KMS-11 (cell line): ENCODE measurements at regions not wholly inside any gene's neighbourhood (a gene's known extent, or its start where the extent isn't known, plus 50 kb on each side); places are given as distances from the start of the nearest gene placed in this dataset.
"Not testable (repeated sequence)": the region's sequence is repeated elsewhere in the genome, so short reads cannot be mapped to it uniquely, and the experiment has no call there.

Source experiments
- H2AFZ ChIP-seq: fragments of 200-600 bp; sonication (generic); 2 replicates; pipeline ENCODE4 v1.6.1; 2016; ENCODE audit warnings: antibody characterized with exemption, mixed run types, low read depth
- H3K27ac ChIP-seq: fragments of 200-600 bp; sonication (generic); 2 replicates; pipeline ENCODE4 v1.6.1; 2016; ENCODE audit warnings: mild to moderate bottlenecking, mixed run types
- H3K27me3 ChIP-seq: fragments of 200-600 bp; sonication (generic); 2 replicates; pipeline ENCODE4 v1.6.1; 2017; ENCODE audit warnings: mild to moderate bottlenecking, low read depth, mixed run types, moderate library complexity; ENCODE audit not compliant: insufficient read depth
- H3K36me3 ChIP-seq: fragments of 200-600 bp; sonication (generic); 2 replicates; pipeline ENCODE4 v1.6.1; 2017; ENCODE audit warnings: mild to moderate bottlenecking, mixed run types; ENCODE audit not compliant: insufficient read depth
- H3K4me1 ChIP-seq: fragments of 200-600 bp; sonication (generic); 2 replicates; pipeline ENCODE4 v1.6.1; 2016; ENCODE audit warnings: mild to moderate bottlenecking, low read depth, mixed run types; ENCODE audit not compliant: poor library complexity, severe bottlenecking
- H3K4me2 ChIP-seq: fragments of 200-600 bp; sonication (generic); 2 replicates; pipeline ENCODE4 v1.7.0; 2016; ENCODE audit warnings: mild to moderate bottlenecking, mixed run types
- H3K4me3 ChIP-seq: fragments of 200-600 bp; sonication (generic); IDR thresholded peaks from 2 replicates; pipeline ENCODE4 v1.6.1; 2017; ENCODE audit warnings: low read depth, low read length, mixed read lengths; ENCODE audit not compliant: insufficient read depth
- H3K79me2 ChIP-seq: fragments of 200-600 bp; sonication (generic); 2 replicates; pipeline ENCODE4 v1.6.1; 2016; ENCODE audit warnings: low read depth, mixed run types; ENCODE audit not compliant: insufficient read depth
- H3K9ac ChIP-seq: fragments of 200-600 bp; sonication (generic); 2 replicates; pipeline ENCODE4 v1.6.1; 2016; ENCODE audit warnings: mild to moderate bottlenecking, mixed run types
- H4K20me1 ChIP-seq: fragments of 200-600 bp; sonication (generic); 2 replicates; pipeline ENCODE4 v1.6.1; 2016; ENCODE audit warnings: mild to moderate bottlenecking, mixed run types; ENCODE audit not compliant: insufficient read depth
- TF ChIP-seq, protein P1 (sequence below): fragments of 200-600 bp; sonication (generic); conservative IDR thresholded peaks from 2 replicates; pipeline ENCODE4 v1.6.1; 2017; ENCODE audit warnings: low read depth, mild to moderate bottlenecking, antibody characterized with exemption, low read length, moderate library complexity, mixed read lengths

DNA sequence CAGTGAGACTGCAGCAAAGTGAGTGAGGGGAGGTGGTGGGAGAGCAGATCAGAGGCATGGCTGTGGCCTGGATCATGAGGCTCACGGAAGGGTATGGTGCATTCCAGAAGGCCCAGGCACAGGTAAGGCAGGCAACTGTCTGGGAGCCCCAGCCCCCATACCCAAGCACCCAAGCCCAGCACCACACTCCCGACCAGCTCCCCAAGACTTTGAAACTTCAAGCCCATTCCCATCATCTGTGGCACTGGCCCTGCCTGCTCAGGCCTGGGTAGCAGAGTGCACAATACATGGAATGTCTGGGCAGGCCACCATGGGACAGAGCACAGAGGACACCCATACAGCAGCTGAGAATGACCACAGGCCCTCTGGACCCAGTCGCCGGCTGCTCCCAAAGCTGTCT, 202.6 kb upstream of the ARL4C start:
- Histone ChIP-seq H3K79me2 (no peaks in the 10 kb centered on the region), H3K4me2 (no peak overlapping the region), H4K20me1 (no peaks in the 10 kb centered on the region), H3K27ac (no peak overlapping the region), H3K9ac (no peak overlapping the region), H3K4me3 (no peak overlapping the region), H2AFZ (no peak overlapping the region), H3K4me1 (no peaks in the 10 kb centered on the region), H3K36me3 (no peaks in the 10 kb centered on the region), H3K27me3 (no peaks in the 10 kb centered on the region)
- TF ChIP-seq, protein P1, sequence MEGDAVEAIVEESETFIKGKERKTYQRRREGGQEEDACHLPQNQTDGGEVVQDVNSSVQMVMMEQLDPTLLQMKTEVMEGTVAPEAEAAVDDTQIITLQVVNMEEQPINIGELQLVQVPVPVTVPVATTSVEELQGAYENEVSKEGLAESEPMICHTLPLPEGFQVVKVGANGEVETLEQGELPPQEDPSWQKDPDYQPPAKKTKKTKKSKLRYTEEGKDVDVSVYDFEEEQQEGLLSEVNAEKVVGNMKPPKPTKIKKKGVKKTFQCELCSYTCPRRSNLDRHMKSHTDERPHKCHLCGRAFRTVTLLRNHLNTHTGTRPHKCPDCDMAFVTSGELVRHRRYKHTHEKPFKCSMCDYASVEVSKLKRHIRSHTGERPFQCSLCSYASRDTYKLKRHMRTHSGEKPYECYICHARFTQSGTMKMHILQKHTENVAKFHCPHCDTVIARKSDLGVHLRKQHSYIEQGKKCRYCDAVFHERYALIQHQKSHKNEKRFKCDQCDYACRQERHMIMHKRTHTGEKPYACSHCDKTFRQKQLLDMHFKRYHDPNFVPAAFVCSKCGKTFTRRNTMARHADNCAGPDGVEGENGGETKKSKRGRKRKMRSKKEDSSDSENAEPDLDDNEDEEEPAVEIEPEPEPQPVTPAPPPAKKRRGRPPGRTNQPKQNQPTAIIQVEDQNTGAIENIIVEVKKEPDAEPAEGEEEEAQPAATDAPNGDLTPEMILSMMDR = no peak

DNA sequence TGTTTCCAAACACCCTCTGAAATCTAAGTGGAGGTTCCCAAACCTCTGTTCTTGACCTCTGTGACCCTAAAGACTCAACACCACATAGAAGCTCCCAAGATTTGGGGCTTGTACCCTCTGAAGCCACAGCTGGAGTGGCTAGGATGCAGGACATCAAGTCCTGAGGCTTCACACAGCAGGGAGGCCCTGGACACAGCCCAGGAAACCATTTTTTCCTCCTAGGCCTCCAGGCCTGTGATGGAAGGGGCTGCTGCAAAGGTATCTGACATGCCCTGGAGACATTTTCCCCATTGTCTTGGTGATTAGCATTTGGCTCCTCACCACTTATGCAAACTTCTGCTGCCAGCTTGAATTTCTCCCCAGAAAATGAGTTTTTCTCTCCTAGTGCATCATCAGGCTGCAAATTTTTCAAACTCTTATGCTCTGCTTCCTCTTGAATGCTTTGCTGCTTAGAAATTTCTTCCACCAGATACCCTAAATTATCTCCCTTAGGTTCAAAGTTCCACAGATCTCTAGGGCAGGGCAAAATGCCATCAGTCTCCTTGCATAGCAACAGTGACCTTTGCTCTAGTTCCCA, 200.5 kb upstream of the ARL4C start:
- H3K79me2 ChIP-seq, H2AFZ ChIP-seq, H3K4me1 ChIP-seq, H3K27ac ChIP-seq, H3K27me3 ChIP-seq, H4K20me1 ChIP-seq, H3K4me2 ChIP-seq, H3K9ac ChIP-seq, H3K36me3 ChIP-seq, H3K4me3 ChIP-seq: not testable (repeated sequence)

DNA sequence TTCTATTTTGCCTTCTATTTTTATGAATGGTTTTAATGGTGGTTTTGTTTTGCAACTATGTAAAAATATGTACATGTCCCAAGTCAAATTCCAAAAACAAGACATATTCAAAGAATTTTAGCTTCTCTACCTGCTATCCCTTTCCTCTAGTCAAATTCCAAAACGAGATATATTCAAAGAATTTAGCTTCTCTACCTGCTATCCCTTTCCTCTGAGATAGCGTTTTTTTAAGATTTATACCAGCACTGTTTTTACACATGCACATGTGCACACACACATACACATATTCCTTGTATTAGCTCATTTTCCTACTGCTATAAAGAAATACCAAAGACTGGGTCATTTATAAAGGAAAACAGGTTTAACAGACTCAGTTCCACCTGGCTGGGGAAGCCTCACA, 199.1 kb upstream of the ARL4C start:
- TF ChIP-seq, protein P1 = no peak
- Histone ChIP-seq H3K4me3 (no peak overlapping the region), H3K9ac (no peak overlapping the region), H3K79me2 (no peaks in the 10 kb centered on the region), H3K4me1 (no peaks in the 10 kb centered on the region), H3K27ac (no peak overlapping the region), H4K20me1 (no peaks in the 10 kb centered on the region), H3K27me3 (no peaks in the 10 kb centered on the region), H2AFZ (no peak overlapping the region), H3K4me2 (no peak overlapping the region), H3K36me3 (no peaks in the 10 kb centered on the region)

DNA sequence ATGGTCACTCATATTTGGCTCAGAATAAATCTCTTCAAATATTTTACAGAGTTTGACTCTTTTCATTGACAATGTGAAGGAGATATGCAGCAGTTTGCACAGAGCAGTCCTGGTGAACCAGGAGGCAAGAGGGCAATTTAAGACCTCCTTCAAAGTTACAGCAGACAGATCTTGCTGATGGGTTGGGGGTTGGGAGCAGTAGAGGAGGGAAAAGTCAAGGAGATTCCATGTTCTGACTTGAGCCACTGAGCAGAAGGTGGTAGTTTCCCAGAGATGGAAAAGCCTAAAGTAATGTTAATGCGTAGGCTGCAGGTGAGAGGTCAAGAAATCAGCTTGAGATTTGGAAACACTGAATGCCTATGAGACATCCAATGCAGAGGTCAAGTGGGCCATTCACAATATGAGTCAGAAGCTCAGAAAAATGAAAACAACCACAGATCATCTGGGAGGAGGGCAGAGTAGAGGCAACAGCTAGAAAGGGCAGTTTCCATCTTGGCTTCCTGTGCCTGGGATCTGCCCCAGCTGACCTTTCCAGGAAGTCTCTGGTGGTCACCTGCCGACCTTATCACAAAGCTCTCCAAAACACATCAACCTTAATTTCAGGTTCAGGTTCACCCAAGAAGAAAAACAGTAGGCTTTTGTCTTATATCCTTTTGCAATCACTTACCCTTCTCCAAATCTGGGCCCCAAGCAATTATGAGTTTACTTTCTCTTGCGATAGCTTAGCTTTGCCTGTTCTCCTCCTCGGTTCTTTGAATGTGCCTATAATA, 197.5 kb upstream of the ARL4C start:
- Histone ChIP-seq H3K9ac (no peak overlapping the region), H3K79me2 (no peaks in the 10 kb centered on the region), H2AFZ (no peak overlapping the region), H4K20me1 (no peaks in the 10 kb centered on the region), H3K27me3 (no peaks in the 10 kb centered on the region), H3K4me3 (no peak overlapping the region), H3K4me2 (no peak overlapping the region), H3K4me1 (no peaks in the 10 kb centered on the region), H3K27ac (no peak overlapping the region), H3K36me3 (no peaks in the 10 kb centered on the region)
- TF ChIP-seq, protein P1 = no peak

DNA sequence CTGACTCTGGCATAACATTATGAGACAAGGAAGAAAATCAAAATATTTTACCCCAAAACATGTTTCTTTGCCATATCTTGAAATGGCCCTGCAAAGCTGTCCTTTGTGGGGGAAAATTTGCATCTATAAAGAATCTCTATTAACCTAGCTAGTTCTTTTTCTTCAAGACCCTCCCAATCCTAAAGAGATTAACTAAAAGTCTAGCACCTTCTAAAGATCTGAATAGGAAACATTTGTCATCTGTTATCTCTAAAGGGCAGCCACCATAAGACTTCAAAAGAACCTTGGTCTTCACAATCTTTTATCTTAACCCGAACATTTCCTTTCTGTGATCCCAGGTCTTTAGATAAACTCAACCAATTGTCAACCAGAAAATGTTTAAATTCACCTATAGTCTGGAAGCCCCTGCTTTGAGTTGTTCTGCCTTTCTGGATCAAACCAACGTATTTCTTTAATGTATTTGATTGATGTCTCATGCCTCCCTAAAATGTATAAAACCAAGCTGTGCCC, 196.9 kb upstream of the ARL4C start:
- H3K4me2 ChIP-seq, H3K27ac ChIP-seq, H3K4me1 ChIP-seq, H3K36me3 ChIP-seq, H3K4me3 ChIP-seq, H4K20me1 ChIP-seq, H2AFZ ChIP-seq, H3K27me3 ChIP-seq, H3K9ac ChIP-seq, H3K79me2 ChIP-seq: not testable (repeated sequence)

DNA sequence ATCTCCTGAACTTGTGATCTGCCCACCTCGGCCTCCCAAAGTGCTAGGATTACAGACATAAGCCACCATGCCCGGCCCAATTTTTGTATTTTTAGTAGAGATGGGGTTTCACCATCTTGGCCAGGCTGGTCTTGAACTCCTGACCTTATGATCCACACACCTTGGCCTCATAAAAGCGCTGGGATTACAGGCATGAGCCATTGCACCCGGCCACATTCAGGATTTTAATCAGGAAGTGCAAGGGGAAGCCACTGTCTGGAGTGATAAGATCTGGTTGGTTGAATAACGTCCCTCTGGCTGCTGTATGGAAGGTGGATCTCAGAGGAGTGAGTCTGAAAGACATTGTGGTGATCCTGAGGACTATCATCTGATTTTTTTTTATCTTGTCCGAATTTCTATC, 196.3 kb upstream of the ARL4C start:
- not testable (repeated sequence) for H3K79me2 ChIP-seq, H3K4me1 ChIP-seq, H3K36me3 ChIP-seq

More for the DNA sequence above, 196.3 kb upstream of the ARL4C start:
- H3K27ac ChIP-seq, H4K20me1 ChIP-seq, H3K4me3 ChIP-seq, H3K9ac ChIP-seq, H3K4me2 ChIP-seq, H3K27me3 ChIP-seq, H2AFZ ChIP-seq: not testable (repeated sequence)
